OCI-LY1 (cell line): ENCODE measurements at regions not wholly inside any gene's neighbourhood (a gene's known extent, or its start where the extent isn't known, plus 50 kb on each side); places are given as distances from the start of the nearest gene placed in this dataset.
A peak's percentile ranks its signal among the peaks of the same experiment; 100 is the strongest.

Source experiments
- H2AFZ ChIP-seq: fragments of 200-600 bp; sonication (generic), shearing (Covaris generic); 2 replicates; pipeline ENCODE4 v1.6.0; 2014; ENCODE audit warnings: antibody characterized with exemption, mild to moderate bottlenecking, low read length
- H3F3A ChIP-seq: fragments of 200-600 bp; sonication (generic), shearing (Covaris generic); 2 replicates; pipeline ENCODE4 v1.6.0; 2014; ENCODE audit warnings: mild to moderate bottlenecking, antibody characterized with exemption, low read length, moderate library complexity; ENCODE audit not compliant: insufficient read depth
- H3K27ac ChIP-seq: fragments of 200-600 bp; sonication (generic); 2 replicates; pipeline ENCODE4 v1.5.1; 2014; ENCODE audit warnings: low read length, mixed run types, mild to moderate bottlenecking, low read depth; ENCODE audit not compliant: poor library complexity, severe bottlenecking
- H3K27me3 ChIP-seq: fragments of 200-600 bp; sonication (generic); 2 replicates; pipeline ENCODE4 v1.6.0; 2014; ENCODE audit warnings: antibody characterized with exemption, mild to moderate bottlenecking, low read length, moderate library complexity; ENCODE audit not compliant: insufficient read depth
- H3K36me3 ChIP-seq: fragments of 200-600 bp; sonication (generic); 2 replicates; pipeline ENCODE4 v1.6.1; 2014; ENCODE audit warnings: mild to moderate bottlenecking, antibody characterized with exemption, low read length, moderate library complexity, mixed read lengths; ENCODE audit not compliant: insufficient read depth
- H3K4me1 ChIP-seq: fragments of 200-600 bp; sonication (generic); 2 replicates; pipeline ENCODE4 v1.5.1; 2014; ENCODE audit warnings: mild to moderate bottlenecking, low read length, moderate library complexity; ENCODE audit not compliant: insufficient read depth, severe bottlenecking
- H3K4me2 ChIP-seq: fragments of 200-600 bp; sonication (generic), shearing (Covaris generic); 2 replicates; pipeline ENCODE4 v1.6.1; 2014; ENCODE audit warnings: low read length
- H3K4me3 ChIP-seq: fragments of 200-600 bp; sonication (generic); 2 replicates; pipeline ENCODE4 v1.5.1; 2014; ENCODE audit warnings: low read length, low read depth, mild to moderate bottlenecking, mixed read lengths; ENCODE audit not compliant: poor library complexity, severe bottlenecking
- H3K79me2 ChIP-seq: fragments of 200-600 bp; shearing (Covaris generic); 2 replicates; pipeline ENCODE4 v1.6.1; 2016; ENCODE audit warnings: mixed run types, low read length, mixed read lengths; ENCODE audit not compliant: insufficient read depth
- H3K9ac ChIP-seq: fragments of 200-600 bp; sonication (generic), shearing (Covaris generic); 2 replicates; pipeline ENCODE4 v1.6.1; 2014; ENCODE audit warnings: mild to moderate bottlenecking, low read length, mixed read lengths
- H3K9me2 ChIP-seq: fragments of 200-600 bp; sonication (generic), shearing (Covaris generic); 2 replicates; pipeline ENCODE4 v1.6.1; 2014; ENCODE audit warnings: low read depth, mild to moderate bottlenecking, low read length, mixed read lengths
- H3K9me3 ChIP-seq: fragments of 200-600 bp; shearing (Covaris generic); 2 replicates; pipeline ENCODE4 v1.6.1; 2014; ENCODE audit warnings: low read length, mixed read lengths
- H4K20me1 ChIP-seq: fragments of 200-600 bp; sonication (generic), shearing (Covaris generic); 2 replicates; pipeline ENCODE4 v1.6.0; 2016; ENCODE audit warnings: mild to moderate bottlenecking, low read length; ENCODE audit not compliant: insufficient read depth
- EZH2 ChIP-seq: fragments of 200-600 bp; sonication (generic), shearing (Covaris generic); IDR thresholded peaks from 2 replicates; pipeline ENCODE4 v1.8.0; 2017; ENCODE audit warnings: borderline replicate concordance, mixed run types, mild to moderate bottlenecking, antibody characterized with exemption, low read length, moderate library complexity, mixed read lengths
- TF ChIP-seq, protein P1 (sequence below): fragments of 200-600 bp; sonication (generic), shearing (Covaris generic); IDR thresholded peaks from 2 replicates; pipeline ENCODE4 v1.5.1; 2017; ENCODE audit warnings: mild to moderate bottlenecking, antibody characterized with exemption, low read length, moderate library complexity, mixed read lengths

GRCh38 chr4:129344058-129344457 is 248.1 kb downstream of the C4orf33 start:
- no peak overlapping the region for H2AFZ ChIP-seq
- no peaks in the 10 kb centered on the region for H3K36me3 ChIP-seq
- no peak overlapping the region for H3K4me3 ChIP-seq
- TF ChIP-seq EZH2: no peak
- TF ChIP-seq, protein P1, sequence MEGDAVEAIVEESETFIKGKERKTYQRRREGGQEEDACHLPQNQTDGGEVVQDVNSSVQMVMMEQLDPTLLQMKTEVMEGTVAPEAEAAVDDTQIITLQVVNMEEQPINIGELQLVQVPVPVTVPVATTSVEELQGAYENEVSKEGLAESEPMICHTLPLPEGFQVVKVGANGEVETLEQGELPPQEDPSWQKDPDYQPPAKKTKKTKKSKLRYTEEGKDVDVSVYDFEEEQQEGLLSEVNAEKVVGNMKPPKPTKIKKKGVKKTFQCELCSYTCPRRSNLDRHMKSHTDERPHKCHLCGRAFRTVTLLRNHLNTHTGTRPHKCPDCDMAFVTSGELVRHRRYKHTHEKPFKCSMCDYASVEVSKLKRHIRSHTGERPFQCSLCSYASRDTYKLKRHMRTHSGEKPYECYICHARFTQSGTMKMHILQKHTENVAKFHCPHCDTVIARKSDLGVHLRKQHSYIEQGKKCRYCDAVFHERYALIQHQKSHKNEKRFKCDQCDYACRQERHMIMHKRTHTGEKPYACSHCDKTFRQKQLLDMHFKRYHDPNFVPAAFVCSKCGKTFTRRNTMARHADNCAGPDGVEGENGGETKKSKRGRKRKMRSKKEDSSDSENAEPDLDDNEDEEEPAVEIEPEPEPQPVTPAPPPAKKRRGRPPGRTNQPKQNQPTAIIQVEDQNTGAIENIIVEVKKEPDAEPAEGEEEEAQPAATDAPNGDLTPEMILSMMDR: peak; percentile 74
- no peaks in the 10 kb centered on the region for H3K27me3 ChIP-seq
- no peaks in the 10 kb centered on the region for H3F3A ChIP-seq
- H4K20me1 ChIP-seq: no peaks in the 10 kb centered on the region
- H3K27ac ChIP-seq: no peak overlapping the region
- H3K9me3 ChIP-seq: no peaks in the 10 kb centered on the region
- H3K9ac ChIP-seq: no peak overlapping the region
- H3K4me2 ChIP-seq: no peak overlapping the region
- no peaks in the 10 kb centered on the region for H3K9me2 ChIP-seq
- H3K79me2 ChIP-seq: no peaks in the 10 kb centered on the region
- no peaks in the 10 kb centered on the region for H3K4me1 ChIP-seq

DNA sequence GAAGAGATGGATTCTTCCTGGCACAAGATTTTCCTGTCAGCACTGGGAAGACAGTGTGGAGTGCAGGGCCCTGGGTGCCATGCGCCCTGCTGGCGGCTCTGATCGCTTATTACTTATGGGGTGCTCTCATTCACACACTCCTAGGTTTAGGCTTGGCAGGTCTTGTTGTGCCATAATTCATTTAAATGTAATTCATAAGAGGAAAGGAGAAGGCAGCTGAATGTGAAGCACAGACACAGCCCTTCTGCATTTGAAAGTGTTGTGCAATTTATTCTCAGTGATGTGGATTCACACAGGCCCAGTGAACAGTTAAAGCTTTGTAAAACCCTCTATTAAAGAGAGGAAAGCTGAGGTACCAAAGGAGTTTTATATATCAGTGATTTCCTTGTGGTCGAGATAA is 249.7 kb downstream of the C4orf33 start:
- no peak overlapping the region for H3K9ac ChIP-seq
- H3K27ac ChIP-seq: no peak overlapping the region
- no peaks in the 10 kb centered on the region for H3K4me1 ChIP-seq
- no peaks in the 10 kb centered on the region for H3K9me3 ChIP-seq
- H3F3A ChIP-seq: no peaks in the 10 kb centered on the region
- H3K9me2 ChIP-seq: no peaks in the 10 kb centered on the region
- H3K4me2 ChIP-seq: no peak overlapping the region
- no peaks in the 10 kb centered on the region for H4K20me1 ChIP-seq
- H3K27me3 ChIP-seq: no peaks in the 10 kb centered on the region
- TF ChIP-seq, protein P1: no peak
- TF ChIP-seq EZH2: no peak
- H3K36me3 ChIP-seq: no peaks in the 10 kb centered on the region
- H3K4me3 ChIP-seq: no peak overlapping the region
- H3K79me2 ChIP-seq: no peaks in the 10 kb centered on the region
- no peak overlapping the region for H2AFZ ChIP-seq

DNA sequence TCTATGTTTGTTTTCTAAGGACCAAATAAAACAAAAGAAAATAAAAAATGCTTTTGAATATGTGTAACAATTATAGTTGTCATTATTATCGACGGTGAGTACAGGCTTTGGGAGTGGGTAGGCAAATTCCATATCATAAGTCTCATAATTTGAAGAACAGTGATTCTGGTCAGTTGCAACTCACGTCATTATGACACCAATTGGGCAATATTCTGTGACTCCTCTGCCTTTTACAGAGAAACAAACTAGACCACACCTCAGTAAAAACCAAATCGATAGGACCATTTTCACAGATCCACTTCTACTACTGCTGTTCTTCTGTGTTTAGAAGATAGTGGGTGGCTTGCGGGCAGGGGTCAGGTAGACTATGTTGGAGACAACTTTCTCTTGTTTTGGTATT is 250.1 kb downstream of the C4orf33 start:
- TF ChIP-seq, protein P1: no peak
- no peak for TF ChIP-seq EZH2
- Histone ChIP-seq H3K4me3 (no peak overlapping the region), H3F3A (no peaks in the 10 kb centered on the region), H3K27ac (no peak overlapping the region), H3K9ac (no peak overlapping the region), H3K9me3 (no peaks in the 10 kb centered on the region), H3K36me3 (no peaks in the 10 kb centered on the region), H3K27me3 (no peaks in the 10 kb centered on the region), H3K9me2 (no peaks in the 10 kb centered on the region), H2AFZ (no peak overlapping the region), H3K4me1 (no peaks in the 10 kb centered on the region), H3K4me2 (no peak overlapping the region), H4K20me1 (no peaks in the 10 kb centered on the region), H3K79me2 (no peaks in the 10 kb centered on the region)
